Neural crest cell (in vitro differentiated cells): ENCODE measurements at regions not wholly inside any gene's neighbourhood (a gene's known extent, or its start where the extent isn't known, plus 50 kb on each side); places are given as distances from the start of the nearest gene placed in this dataset.

ENCODE experiments used
- DNase-seq: peaks from one replicate; pipeline ENCODE4 v3.0.0; 2021; ENCODE audit warnings: low read depth, mixed read lengths, low spot score
- H3K27ac Mint-ChIP-seq: one replicate; pipeline ENCODE4 v1.8.0; 2021; ENCODE audit warnings: mild to moderate bottlenecking, mixed read lengths; ENCODE audit not compliant: unreplicated experiment
- H3K27me3 Mint-ChIP-seq: 2 replicates; pipeline ENCODE4 v1.8.0; 2021; ENCODE audit warnings: low read depth, mild to moderate bottlenecking, mixed read lengths
- H3K36me3 Mint-ChIP-seq: 2 replicates; pipeline ENCODE4 v1.8.0; 2021; ENCODE audit warnings: low read depth, mild to moderate bottlenecking, mixed read lengths
- H3K4me1 Mint-ChIP-seq: 2 replicates; pipeline ENCODE4 v1.8.0; 2021; ENCODE audit warnings: mixed read lengths
- H3K4me3 Mint-ChIP-seq: one replicate; pipeline ENCODE4 v1.8.0; 2021; ENCODE audit warnings: mild to moderate bottlenecking, mixed read lengths
- H3K9me3 Mint-ChIP-seq: 2 replicates; pipeline ENCODE4 v1.8.0; 2021; ENCODE audit warnings: mixed read lengths
- CTCF ChIP-seq: fragments of 200-600 bp; sonication (generic); conservative IDR thresholded peaks from 2 replicates; pipeline ENCODE4 v1.5.0; 2021; ENCODE audit warnings: antibody characterized with exemption, mild to moderate bottlenecking

DNA sequence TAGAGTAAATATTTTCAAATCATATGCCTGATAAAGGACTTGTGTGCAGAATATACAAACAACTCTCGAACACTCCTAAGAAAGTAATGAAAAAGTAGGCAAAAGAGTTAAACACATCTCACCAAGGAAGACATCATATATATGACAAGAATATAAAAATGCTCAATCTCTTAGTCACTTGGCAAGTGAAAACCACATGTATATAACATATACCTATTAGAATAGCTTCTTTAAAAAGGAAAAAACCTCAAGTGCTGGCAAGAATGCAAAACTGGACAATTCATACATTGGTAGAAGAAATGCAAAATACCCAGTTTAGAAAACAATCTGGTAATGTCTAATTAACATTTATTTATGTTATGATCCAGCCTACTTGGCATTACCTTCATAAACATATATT lies 146.6 kb upstream of the DGKB start:
- no peak for TF ChIP-seq CTCF
- H3K9me3 Mint-ChIP-seq = no peaks in the 10 kb centered on the region
- H3K27ac Mint-ChIP-seq = no peak overlapping the region
- no peak for DNase-seq
- H3K4me1 Mint-ChIP-seq = no peaks in the 10 kb centered on the region
- no peaks in the 10 kb centered on the region for H3K27me3 Mint-ChIP-seq
- H3K4me3 Mint-ChIP-seq = no peak overlapping the region
- no peaks in the 10 kb centered on the region for H3K36me3 Mint-ChIP-seq

DNA sequence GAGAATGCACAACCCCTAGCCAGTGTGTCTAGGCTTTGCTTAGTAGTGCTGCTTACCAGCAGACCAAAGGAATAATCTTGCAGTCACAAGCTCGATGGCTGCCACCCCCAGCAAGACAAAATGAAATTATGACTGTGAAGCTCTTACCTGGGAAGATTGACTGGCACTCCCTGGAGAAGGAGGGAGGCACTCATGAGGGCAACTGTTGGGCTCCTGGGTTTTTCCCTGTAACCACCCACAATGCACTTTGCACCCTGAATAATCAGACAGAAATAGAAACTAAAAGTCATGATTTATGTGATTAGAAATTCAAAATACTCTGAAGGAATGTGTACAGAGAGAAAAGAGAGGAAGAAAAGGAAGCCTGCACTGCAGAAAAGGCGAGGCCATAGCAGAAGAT lies 144.3 kb upstream of the DGKB start:
- H3K9me3 Mint-ChIP-seq = no peaks in the 10 kb centered on the region
- H3K27ac Mint-ChIP-seq = no peak overlapping the region
- H3K4me1 Mint-ChIP-seq = no peaks in the 10 kb centered on the region
- DNase-seq = no peak
- H3K27me3 Mint-ChIP-seq = no peaks in the 10 kb centered on the region
- no peaks in the 10 kb centered on the region for H3K36me3 Mint-ChIP-seq
- TF ChIP-seq CTCF = no peak
- no peak overlapping the region for H3K4me3 Mint-ChIP-seq

- no peak overlapping the region for H3K4me3 Mint-ChIP-seq
- H3K9me3 Mint-ChIP-seq = no peaks in the 10 kb centered on the region
- no peak overlapping the region for H3K27ac Mint-ChIP-seq
- H3K27me3 Mint-ChIP-seq = no peaks in the 10 kb centered on the region
- DNase-seq = no peak
- H3K36me3 Mint-ChIP-seq = no peaks in the 10 kb centered on the region
- TF ChIP-seq CTCF = no peak
- no peaks in the 10 kb centered on the region for H3K4me1 Mint-ChIP-seq
Observed at GRCh38 chr7:15043931-15044330, 141.4 kb upstream of the DGKB start.

DNA sequence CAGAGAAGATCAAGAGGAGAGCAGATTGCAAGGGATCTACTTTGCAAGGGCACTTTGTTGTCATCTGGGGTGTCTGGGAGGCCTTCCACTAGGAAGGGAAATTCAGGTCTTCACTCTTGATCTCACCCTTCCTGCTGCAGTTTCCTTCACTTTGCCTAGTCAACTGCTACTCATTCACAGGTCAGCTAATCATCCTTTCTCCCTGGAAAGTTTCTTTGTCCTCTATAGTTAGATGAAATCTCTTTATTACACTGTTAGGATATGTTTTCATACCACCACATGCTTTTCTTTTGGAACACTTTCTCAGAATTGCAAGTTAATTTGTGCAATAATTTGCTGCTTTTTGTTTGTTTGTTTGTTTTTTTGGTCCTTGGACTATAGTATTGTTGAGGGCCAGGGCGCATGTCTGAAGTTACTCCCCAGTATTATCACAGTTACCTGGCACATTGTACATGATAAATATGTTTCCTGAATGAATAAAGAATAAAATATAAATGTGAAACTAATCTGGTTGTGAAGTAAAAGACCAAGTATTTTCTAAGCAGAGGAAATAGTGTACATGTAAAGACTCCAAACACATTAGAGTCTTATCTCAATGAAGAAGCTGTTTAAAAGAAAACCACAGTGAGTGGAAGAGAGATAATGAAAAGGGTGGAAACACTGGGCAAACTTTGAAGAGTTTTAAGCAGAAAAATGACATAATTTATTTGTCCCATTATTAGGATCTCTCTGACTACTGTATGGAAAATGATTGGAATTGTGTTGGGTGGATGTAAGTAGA lies 139.9 kb upstream of the DGKB start:
- H3K27me3 Mint-ChIP-seq = no peaks in the 10 kb centered on the region
- no peak for DNase-seq
- no peaks in the 10 kb centered on the region for H3K9me3 Mint-ChIP-seq
- TF ChIP-seq CTCF = no peak
- no peaks in the 10 kb centered on the region for H3K4me1 Mint-ChIP-seq
- no peaks in the 10 kb centered on the region for H3K36me3 Mint-ChIP-seq
- no peak overlapping the region for H3K4me3 Mint-ChIP-seq
- H3K27ac Mint-ChIP-seq = no peak overlapping the region

GRCh38 chr7:15041226-15041625 lies 138.7 kb upstream of the DGKB start:
- H3K27me3 Mint-ChIP-seq = no peaks in the 10 kb centered on the region
- no peak for TF ChIP-seq CTCF

More at GRCh38 chr7:15041226-15041625, 138.7 kb upstream of the DGKB start:
- DNase-seq = no peak
- Mint-ChIP-seq H3K36me3 (no peaks in the 10 kb centered on the region), H3K4me1 (no peaks in the 10 kb centered on the region), H3K9me3 (no peaks in the 10 kb centered on the region), H3K4me3 (no peak overlapping the region), H3K27ac (no peak overlapping the region)
